Activated CD8-positive, alpha-beta memory T cell treated with anti-CD3 and anti-CD28 coated beads for 36 hours (primary cell): ENCODE measurements at regions not wholly inside any gene's neighbourhood (a gene's known extent, or its start where the extent isn't known, plus 50 kb on each side); places are given as distances from the start of the nearest gene placed in this dataset.
"Not testable (repeated sequence)": the region's sequence is repeated elsewhere in the genome, so short reads cannot be mapped to it uniquely, and the experiment has no call there.

Experiments used
- CTCF ChIA-PET: fragments of 350-600 bp; sonication (Branson Sonifier 250); formaldehyde crosslinking; loops from one replicate; lab custom pipeline; 2021; ENCODE audit warnings: antibody characterized with exemption; lab: Charles Lee
- POLR2A ChIA-PET: fragments of 350-600 bp; sonication (Branson Sonifier 250); formaldehyde crosslinking; loops from one replicate; lab custom pipeline; 2021; ENCODE audit warnings: antibody characterized with exemption; lab: Charles Lee

GRCh38 chr1:232117903-232118302 lies 491.3 kb downstream of the DISC1 start:
- POLR2A ChIA-PET, CTCF ChIA-PET: not testable (repeated sequence)

- ChIA-PET POLR2A (no interaction called here), CTCF (no interaction called here)
Measured at GRCh38 chr1:232114985-232115384, 488.4 kb downstream of the DISC1 start.

GRCh38 chr1:232112076-232112475 lies 485.5 kb downstream of the DISC1 start:
- ChIA-PET POLR2A (no interaction called here), CTCF (no interaction called here)

GRCh38 chr1:232111611-232112010 lies 485.0 kb downstream of the DISC1 start:
- CTCF ChIA-PET: no interaction called here
- POLR2A ChIA-PET: no interaction called here

GRCh38 chr1:232110281-232111090 lies 483.9 kb downstream of the DISC1 start:
- CTCF ChIA-PET: no interaction called here
- POLR2A ChIA-PET: no interaction called here

- ChIA-PET CTCF (no interaction called here), POLR2A (no interaction called here)
Measured at GRCh38 chr1:232109391-232109790, 482.8 kb downstream of the DISC1 start.

- POLR2A ChIA-PET: no interaction called here
- CTCF ChIA-PET: no interaction called here
Measured at GRCh38 chr1:232108598-232108997, 482.0 kb downstream of the DISC1 start.

- ChIA-PET CTCF (no interaction called here), POLR2A (no interaction called here)
Measured at GRCh38 chr1:232106415-232106814, 479.8 kb downstream of the DISC1 start.

GRCh38 chr1:232105561-232105960 lies 479.0 kb downstream of the DISC1 start:
- ChIA-PET POLR2A (no interaction called here), CTCF (no interaction called here)

GRCh38 chr1:232101231-232101630 lies 474.6 kb downstream of the DISC1 start:
- CTCF ChIA-PET: interaction anchor here (0.6 kb wide), 1 partner anchor 977 kb away, joined by 3 read pairs; no protein-coding TSS in a partner anchor

GRCh38 chr1:232096751-232097150 lies 470.2 kb downstream of the DISC1 start:
- POLR2A ChIA-PET: no interaction called here
- CTCF ChIA-PET: no interaction called here

More at GRCh38 chr1:232101231-232101630, 474.6 kb downstream of the DISC1 start:
- POLR2A ChIA-PET: no interaction called here
